OCI-LY1 (cell line): ENCODE measurements at regions not wholly inside any gene's neighbourhood (a gene's known extent, or its start where the extent isn't known, plus 50 kb on each side); places are given as distances from the start of the nearest gene placed in this dataset.

Experiments used
- CTCF ChIP-seq: fragments of 200-600 bp; sonication (generic), shearing (Covaris generic); IDR thresholded peaks from 2 replicates; pipeline ENCODE4 v1.5.1; 2017; ENCODE audit warnings: mild to moderate bottlenecking, antibody characterized with exemption, low read length, moderate library complexity, mixed read lengths
- EZH2 ChIP-seq: fragments of 200-600 bp; sonication (generic), shearing (Covaris generic); IDR thresholded peaks from 2 replicates; pipeline ENCODE4 v1.8.0; 2017; ENCODE audit warnings: borderline replicate concordance, mixed run types, mild to moderate bottlenecking, antibody characterized with exemption, low read length, moderate library complexity, mixed read lengths

GRCh38 chr4:133929531-133930239, 271.9 kb downstream of the PABPC4L start:
- no peak for TF ChIP-seq EZH2
- TF ChIP-seq CTCF: no peak
